Liver (tissue), 8 donors: ENCODE measurements at regions not wholly inside any gene's neighbourhood (a gene's known extent, or its start where the extent isn't known, plus 50 kb on each side); places are given as distances from the start of the nearest gene placed in this dataset.

ENCODE experiments used
- DNase-seq: peaks from one replicate; pipeline ENCODE4 v3.0.0-alpha.2; 2017; ENCODE audit warnings: low spot score
- H3K27ac ChIP-seq, 2 donors: one replicate each; pipeline ENCODE4 v1.7.0; 2013; ENCODE audit warnings: inconsistent platforms in 2 of 2, low read length in 2 of 2, control low read depth in 1 of 2, low read depth in 1 of 2, mild to moderate bottlenecking in 1 of 2
- H3K27me3 ChIP-seq, 4 donors: one replicate each; pipeline versions ENCODE4 v1.6.1 to v1.7.0; 2013; ENCODE audit warnings: low read length in 3 of 4, inconsistent platforms in 1 of 4, mild to moderate bottlenecking in 1 of 4, moderate library complexity in 1 of 4; ENCODE audit not compliant: control insufficient read depth in 4 of 4, insufficient read depth in 4 of 4
- H3K36me3 ChIP-seq, 4 donors: one replicate each; pipeline versions ENCODE4 v1.6.1 to v1.7.0; 2013; ENCODE audit warnings: low read length in 3 of 4, mild to moderate bottlenecking in 3 of 4, low read depth in 1 of 4, moderate library complexity in 1 of 4; ENCODE audit not compliant: control insufficient read depth in 4 of 4, insufficient read depth in 3 of 4
- H3K4me1 ChIP-seq, 4 donors: one replicate each; pipeline versions ENCODE4 v1.6.1 to v1.7.0; 2013; ENCODE audit warnings: low read length in 3 of 4, mild to moderate bottlenecking in 3 of 4, moderate library complexity in 1 of 4; ENCODE audit not compliant: control insufficient read depth in 4 of 4, insufficient read depth in 4 of 4
- H3K4me3 ChIP-seq, 3 donors: one replicate each; pipeline versions ENCODE4 v1.6.1 to v1.7.0; 2013; ENCODE audit warnings: low read length in 3 of 3, control low read depth in 1 of 3, low read depth in 1 of 3, mild to moderate bottlenecking in 1 of 3
- H3K9ac ChIP-seq, 2 donors: one replicate each; pipeline ENCODE4 v1.7.0; 2013; ENCODE audit warnings: low read length in 2 of 2, mild to moderate bottlenecking in 2 of 2, moderate library complexity in 2 of 2, control low read depth in 1 of 2, low read depth in 1 of 2
- H3K9me3 ChIP-seq, 4 donors: one replicate each; pipeline versions ENCODE4 v1.6.1 to v1.7.0; 2013; ENCODE audit warnings: low read length in 3 of 4; ENCODE audit not compliant: control insufficient read depth in 4 of 4
- EGR1 ChIP-seq, 2 donors: IDR thresholded peaks; 2 replicates each; pipeline ENCODE4 v1.6.1; 2016 to 2018; ENCODE audit warnings: antibody characterized with exemption in 2 of 2, low read depth in 2 of 2
- FOXA1 ChIP-seq: IDR thresholded peaks from 2 replicates; pipeline ENCODE4 v1.6.1; 2016; ENCODE audit warnings: antibody characterized with exemption
- FOXA2 ChIP-seq: IDR thresholded peaks from 2 replicates; pipeline ENCODE4 v1.6.1; 2016; ENCODE audit warnings: antibody characterized with exemption
- HNF4A ChIP-seq, 2 donors: conservative IDR thresholded peaks; 2 replicates each; pipeline ENCODE4 v1.6.1; 2016; ENCODE audit warnings: antibody characterized with exemption in 2 of 2, mild to moderate bottlenecking in 2 of 2
- HNF4G ChIP-seq: IDR thresholded peaks from 2 replicates; pipeline ENCODE4 v1.6.1; 2016; ENCODE audit warnings: antibody characterized with exemption
- JUND ChIP-seq, 2 donors: IDR thresholded peaks; 2 replicates each; pipeline ENCODE4 v1.6.1; 2016; ENCODE audit warnings: antibody characterized with exemption in 2 of 2
- NR2F2 ChIP-seq: IDR thresholded peaks from 2 replicates; pipeline ENCODE4 v1.6.1; 2016; ENCODE audit warnings: antibody characterized with exemption
- RAD21 ChIP-seq, 2 donors: IDR thresholded peaks; 2 replicates each; pipeline ENCODE4 v1.6.1; 2016; ENCODE audit warnings: antibody characterized with exemption in 2 of 2, mild to moderate bottlenecking in 2 of 2
- RXRA ChIP-seq, 2 donors: IDR thresholded peaks; 2 replicates each; pipeline ENCODE4 v1.6.1; 2017 to 2018; ENCODE audit warnings: antibody characterized with exemption in 2 of 2, mild to moderate bottlenecking in 1 of 2
- TAF1 ChIP-seq: conservative IDR thresholded peaks from 2 replicates; pipeline ENCODE4 v1.6.1; 2016; ENCODE audit warnings: antibody characterized with exemption, mild to moderate bottlenecking
- YY1 ChIP-seq: IDR thresholded peaks from 2 replicates; pipeline ENCODE4 v1.6.1; 2016; ENCODE audit warnings: antibody characterized with exemption, mild to moderate bottlenecking
- WGBS: extraction: QIAGEN DNeasy Blood & Tissue Kit; methylation state at CpG from one replicate; pipeline ENCODE4 v1.1.7; 2013; 5-methylcytosine and 5-hydroxymethylcytosine counted together
- TF ChIP-seq, protein P1 (sequence below): fragments of 150-350 bp; IDR thresholded peaks from 2 replicates; pipeline ENCODE4 v1.5.1; 2017; ENCODE audit warnings: improper control_type of control experiment, low read depth, low read length; ENCODE audit not compliant: missing input control
- TF ChIP-seq, protein P2 (sequence below): IDR thresholded peaks from 2 replicates; pipeline ENCODE4 v1.6.1; 2016; ENCODE audit warnings: antibody characterized with exemption
- TF ChIP-seq, protein P3 (sequence below): IDR thresholded peaks from 2 replicates; pipeline ENCODE4 v1.6.1; 2016; ENCODE audit warnings: antibody characterized with exemption
- TF ChIP-seq, protein P4 (sequence below): IDR thresholded peaks from 2 replicates; pipeline ENCODE4 v1.6.1; 2016; ENCODE audit warnings: antibody characterized with exemption, mild to moderate bottlenecking
- donor health status: healthy.
- donor health status: healthy.
- donor health status: healthy.
- donor health status: healthy.
- donor health status: healthy.

- peaks cover 0 to 4% (median under 1%) of the 10 kb centered on the region in 4 donors for H3K4me1 ChIP-seq
- no peak overlapping the region for H3K9ac ChIP-seq
- H3K4me3 ChIP-seq, result peak overlapping the region in 1 of 3 donors; percentile 26
- peak; percentile 56 for DNase-seq
- WGBS, result 6% methylated on average over 55 of the region's 62 CpGs
- H3K9me3 ChIP-seq, result no peaks in the 10 kb centered on the region
- H3K27me3 ChIP-seq, result peaks cover 0 to 12% (median 6%) of the 10 kb centered on the region in 4 donors
- TF ChIP-seq HNF4A (conservative IDR thresholded peaks at IDR 0.05), result no peak
- TF ChIP-seq, protein P1, sequence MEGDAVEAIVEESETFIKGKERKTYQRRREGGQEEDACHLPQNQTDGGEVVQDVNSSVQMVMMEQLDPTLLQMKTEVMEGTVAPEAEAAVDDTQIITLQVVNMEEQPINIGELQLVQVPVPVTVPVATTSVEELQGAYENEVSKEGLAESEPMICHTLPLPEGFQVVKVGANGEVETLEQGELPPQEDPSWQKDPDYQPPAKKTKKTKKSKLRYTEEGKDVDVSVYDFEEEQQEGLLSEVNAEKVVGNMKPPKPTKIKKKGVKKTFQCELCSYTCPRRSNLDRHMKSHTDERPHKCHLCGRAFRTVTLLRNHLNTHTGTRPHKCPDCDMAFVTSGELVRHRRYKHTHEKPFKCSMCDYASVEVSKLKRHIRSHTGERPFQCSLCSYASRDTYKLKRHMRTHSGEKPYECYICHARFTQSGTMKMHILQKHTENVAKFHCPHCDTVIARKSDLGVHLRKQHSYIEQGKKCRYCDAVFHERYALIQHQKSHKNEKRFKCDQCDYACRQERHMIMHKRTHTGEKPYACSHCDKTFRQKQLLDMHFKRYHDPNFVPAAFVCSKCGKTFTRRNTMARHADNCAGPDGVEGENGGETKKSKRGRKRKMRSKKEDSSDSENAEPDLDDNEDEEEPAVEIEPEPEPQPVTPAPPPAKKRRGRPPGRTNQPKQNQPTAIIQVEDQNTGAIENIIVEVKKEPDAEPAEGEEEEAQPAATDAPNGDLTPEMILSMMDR, result peak; percentile 10
- H3K27ac ChIP-seq, result no peak overlapping the region
- no peaks in the 10 kb centered on the region for H3K36me3 ChIP-seq
These were observed 132.6 kb downstream of the MRPL36 start for GRCh38 chr5:1666812-1667588.

DNA sequence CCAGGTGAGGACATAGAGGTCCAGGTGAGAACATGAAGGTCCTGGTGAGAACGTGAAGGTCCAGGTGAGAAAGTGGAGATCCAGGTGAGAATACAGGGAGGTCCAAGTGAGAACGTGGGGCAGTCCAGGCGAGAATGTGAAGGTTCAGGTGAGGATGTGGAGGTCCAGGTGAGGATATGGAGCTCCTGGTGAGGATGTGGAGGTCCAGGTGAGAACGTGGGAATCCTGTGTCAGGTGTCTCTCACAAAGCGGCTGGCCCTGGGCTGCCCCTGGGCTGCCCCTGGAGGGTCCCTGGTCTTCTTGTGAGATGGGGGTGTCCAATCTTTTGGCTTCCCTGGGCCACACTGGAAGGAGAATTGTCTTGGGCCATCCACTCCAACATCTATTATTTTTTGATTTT lies 133.4 kb downstream of the MRPL36 start:
- Histone ChIP-seq H3K9ac (no peak overlapping the region), H3K27ac (no peak overlapping the region), H3K4me3 (no peak overlapping the region), H3K4me1 (peaks cover 0 to 4% (median under 1%) of the 10 kb centered on the region in 4 donors), H3K36me3 (no peaks in the 10 kb centered on the region), H3K9me3 (no peaks in the 10 kb centered on the region), H3K27me3 (peaks cover 0 to 12% (median 6%) of the 10 kb centered on the region in 4 donors)
- no peak for TF ChIP-seq YY1
- no peak for TF ChIP-seq JUND (IDR thresholded peaks at IDR 0.05)
- TF ChIP-seq TAF1, result no peak
- no peak for TF ChIP-seq EGR1 (IDR thresholded peaks at IDR 0.05; ENCODE audit: low read depth in 2 of 2)
- TF ChIP-seq FOXA1, result no peak
- TF ChIP-seq, protein P1, result no peak
- TF ChIP-seq, protein P2, sequence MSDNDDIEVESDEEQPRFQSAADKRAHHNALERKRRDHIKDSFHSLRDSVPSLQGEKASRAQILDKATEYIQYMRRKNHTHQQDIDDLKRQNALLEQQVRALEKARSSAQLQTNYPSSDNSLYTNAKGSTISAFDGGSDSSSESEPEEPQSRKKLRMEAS, result no peak
- no peak for TF ChIP-seq NR2F2
- no peak for TF ChIP-seq RAD21 (IDR thresholded peaks at IDR 0.05)
- TF ChIP-seq, protein P3, sequence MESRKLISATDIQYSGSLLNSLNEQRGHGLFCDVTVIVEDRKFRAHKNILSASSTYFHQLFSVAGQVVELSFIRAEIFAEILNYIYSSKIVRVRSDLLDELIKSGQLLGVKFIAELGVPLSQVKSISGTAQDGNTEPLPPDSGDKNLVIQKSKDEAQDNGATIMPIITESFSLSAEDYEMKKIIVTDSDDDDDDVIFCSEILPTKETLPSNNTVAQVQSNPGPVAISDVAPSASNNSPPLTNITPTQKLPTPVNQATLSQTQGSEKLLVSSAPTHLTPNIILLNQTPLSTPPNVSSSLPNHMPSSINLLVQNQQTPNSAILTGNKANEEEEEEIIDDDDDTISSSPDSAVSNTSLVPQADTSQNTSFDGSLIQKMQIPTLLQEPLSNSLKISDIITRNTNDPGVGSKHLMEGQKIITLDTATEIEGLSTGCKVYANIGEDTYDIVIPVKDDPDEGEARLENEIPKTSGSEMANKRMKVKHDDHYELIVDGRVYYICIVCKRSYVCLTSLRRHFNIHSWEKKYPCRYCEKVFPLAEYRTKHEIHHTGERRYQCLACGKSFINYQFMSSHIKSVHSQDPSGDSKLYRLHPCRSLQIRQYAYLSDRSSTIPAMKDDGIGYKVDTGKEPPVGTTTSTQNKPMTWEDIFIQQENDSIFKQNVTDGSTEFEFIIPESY, result no peak
- TF ChIP-seq, protein P4, sequence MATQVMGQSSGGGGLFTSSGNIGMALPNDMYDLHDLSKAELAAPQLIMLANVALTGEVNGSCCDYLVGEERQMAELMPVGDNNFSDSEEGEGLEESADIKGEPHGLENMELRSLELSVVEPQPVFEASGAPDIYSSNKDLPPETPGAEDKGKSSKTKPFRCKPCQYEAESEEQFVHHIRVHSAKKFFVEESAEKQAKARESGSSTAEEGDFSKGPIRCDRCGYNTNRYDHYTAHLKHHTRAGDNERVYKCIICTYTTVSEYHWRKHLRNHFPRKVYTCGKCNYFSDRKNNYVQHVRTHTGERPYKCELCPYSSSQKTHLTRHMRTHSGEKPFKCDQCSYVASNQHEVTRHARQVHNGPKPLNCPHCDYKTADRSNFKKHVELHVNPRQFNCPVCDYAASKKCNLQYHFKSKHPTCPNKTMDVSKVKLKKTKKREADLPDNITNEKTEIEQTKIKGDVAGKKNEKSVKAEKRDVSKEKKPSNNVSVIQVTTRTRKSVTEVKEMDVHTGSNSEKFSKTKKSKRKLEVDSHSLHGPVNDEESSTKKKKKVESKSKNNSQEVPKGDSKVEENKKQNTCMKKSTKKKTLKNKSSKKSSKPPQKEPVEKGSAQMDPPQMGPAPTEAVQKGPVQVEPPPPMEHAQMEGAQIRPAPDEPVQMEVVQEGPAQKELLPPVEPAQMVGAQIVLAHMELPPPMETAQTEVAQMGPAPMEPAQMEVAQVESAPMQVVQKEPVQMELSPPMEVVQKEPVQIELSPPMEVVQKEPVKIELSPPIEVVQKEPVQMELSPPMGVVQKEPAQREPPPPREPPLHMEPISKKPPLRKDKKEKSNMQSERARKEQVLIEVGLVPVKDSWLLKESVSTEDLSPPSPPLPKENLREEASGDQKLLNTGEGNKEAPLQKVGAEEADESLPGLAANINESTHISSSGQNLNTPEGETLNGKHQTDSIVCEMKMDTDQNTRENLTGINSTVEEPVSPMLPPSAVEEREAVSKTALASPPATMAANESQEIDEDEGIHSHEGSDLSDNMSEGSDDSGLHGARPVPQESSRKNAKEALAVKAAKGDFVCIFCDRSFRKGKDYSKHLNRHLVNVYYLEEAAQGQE, result no peak
- TF ChIP-seq HNF4G, result no peak
- no peak for TF ChIP-seq HNF4A (conservative IDR thresholded peaks at IDR 0.05)
- no peak for TF ChIP-seq RXRA (IDR thresholded peaks at IDR 0.05)
- no peak for TF ChIP-seq FOXA2
- DNase-seq, result no peak
- 73% methylated on average over 5 of the region's 5 CpGs for WGBS
